Uterus (tissue), 2 donors: ENCODE measurements at regions not wholly inside any gene's neighbourhood (a gene's known extent, or its start where the extent isn't known, plus 50 kb on each side); places are given as distances from the start of the nearest gene placed in this dataset.

Source experiments
- POLR2A ChIP-seq, 2 donors: fragments of 450-650 bp; IDR thresholded peaks; one replicate each; pipeline ENCODE4 v1.6.1; 2016; ENCODE audit warnings: antibody characterized with exemption in 2 of 2, mild to moderate bottlenecking in 1 of 2, moderate library complexity in 1 of 2
- TF ChIP-seq, protein P1 (sequence below), 4 experiments: fragments of 200-600 bp in 2 of 4; fragments of 450-650 bp in 2 of 4; sonication (generic) in 2 of 4; IDR thresholded peaks; one replicate each; pipeline ENCODE4 v1.5.1; 2016 to 2019; ENCODE audit warnings: antibody characterized with exemption in 4 of 4, mild to moderate bottlenecking in 2 of 4, moderate library complexity in 1 of 4

DNA sequence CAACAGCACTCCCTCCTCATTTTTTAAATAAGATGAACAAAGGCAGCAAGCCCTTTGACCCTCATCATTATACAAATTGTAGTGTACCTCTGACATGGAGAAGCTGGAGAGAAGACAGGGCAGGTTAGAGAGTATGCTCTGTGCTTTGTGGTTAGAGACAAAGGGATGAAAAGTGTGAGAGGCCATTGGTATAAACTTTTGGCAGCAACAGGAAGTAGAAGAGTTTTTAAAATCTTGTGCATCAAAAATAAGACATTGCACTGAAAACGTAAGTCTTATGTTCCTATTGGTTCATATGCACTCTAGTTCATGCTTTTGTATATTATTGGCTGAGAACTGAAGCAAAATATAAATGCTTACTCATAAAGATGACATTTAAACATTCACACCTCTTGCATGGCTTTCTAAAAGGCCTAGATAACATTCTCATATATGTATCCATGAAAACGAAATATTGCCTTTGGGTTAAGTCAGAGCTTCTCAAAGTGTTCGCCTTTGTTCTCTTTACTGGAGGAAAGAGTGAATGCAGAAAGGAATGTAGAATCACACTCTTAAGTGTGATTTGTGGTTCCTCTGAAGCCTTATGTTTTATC lies 158.0 kb downstream of the PALM2AKAP2 start:
- TF ChIP-seq, protein P1, sequence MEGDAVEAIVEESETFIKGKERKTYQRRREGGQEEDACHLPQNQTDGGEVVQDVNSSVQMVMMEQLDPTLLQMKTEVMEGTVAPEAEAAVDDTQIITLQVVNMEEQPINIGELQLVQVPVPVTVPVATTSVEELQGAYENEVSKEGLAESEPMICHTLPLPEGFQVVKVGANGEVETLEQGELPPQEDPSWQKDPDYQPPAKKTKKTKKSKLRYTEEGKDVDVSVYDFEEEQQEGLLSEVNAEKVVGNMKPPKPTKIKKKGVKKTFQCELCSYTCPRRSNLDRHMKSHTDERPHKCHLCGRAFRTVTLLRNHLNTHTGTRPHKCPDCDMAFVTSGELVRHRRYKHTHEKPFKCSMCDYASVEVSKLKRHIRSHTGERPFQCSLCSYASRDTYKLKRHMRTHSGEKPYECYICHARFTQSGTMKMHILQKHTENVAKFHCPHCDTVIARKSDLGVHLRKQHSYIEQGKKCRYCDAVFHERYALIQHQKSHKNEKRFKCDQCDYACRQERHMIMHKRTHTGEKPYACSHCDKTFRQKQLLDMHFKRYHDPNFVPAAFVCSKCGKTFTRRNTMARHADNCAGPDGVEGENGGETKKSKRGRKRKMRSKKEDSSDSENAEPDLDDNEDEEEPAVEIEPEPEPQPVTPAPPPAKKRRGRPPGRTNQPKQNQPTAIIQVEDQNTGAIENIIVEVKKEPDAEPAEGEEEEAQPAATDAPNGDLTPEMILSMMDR (IDR thresholded peaks at IDR 0.05) = no peak
- no peak for TF ChIP-seq POLR2A (IDR thresholded peaks at IDR 0.05)
